SK-N-SH (cell line): ENCODE measurements at regions not wholly inside any gene's neighbourhood (a gene's known extent, or its start where the extent isn't known, plus 50 kb on each side); places are given as distances from the start of the nearest gene placed in this dataset.

Experiments
- CTCF ChIA-PET: fragments of 300-600, 350-600 bp; formaldehyde crosslinking; extraction: SDS; loops from one replicate; lab custom pipeline; 2021; lab: Yijun Ruan, JAX
- POLR2A ChIA-PET: fragments of 350-600 bp; sonication (Branson Sonifier 250); formaldehyde crosslinking; extraction: SDS; loops from one replicate; lab custom pipeline; 2020; ENCODE audit warnings: antibody characterized with exemption, inconsistent platforms; lab: Yijun Ruan, JAX
- DNase-seq: peaks from one replicate; pipeline ENCODE4 v3.0.0; 2012
- H2AFZ ChIP-seq: fragments of 200-600 bp; sonication (generic); 2 replicates; pipeline ENCODE4 v1.8.1; 2016; ENCODE audit warnings: antibody characterized with exemption, mild to moderate bottlenecking, low read depth
- H3F3A ChIP-seq: fragments of 200-600 bp; sonication (generic); replicated peaks from 2 replicates; pipeline ENCODE3; 2016; ENCODE audit warnings: antibody characterized with exemption, mild to moderate bottlenecking; ENCODE audit not compliant: insufficient read depth
- H3K27ac ChIP-seq, 2 experiments: fragments of 200-500 bp in 1 of 2; fragments of 200-600 bp in 1 of 2; sonication (Bioruptor generic) in 1 of 2; sonication (generic), shearing (Covaris generic) in 1 of 2; 2 replicates each; pipeline versions ENCODE4 v1.5.1 to v1.6.1; 2014 to 2016; ENCODE audit warnings: low read depth in 2 of 2, inconsistent platforms in 1 of 2, low read length in 1 of 2, mild to moderate bottlenecking in 1 of 2, mixed read lengths in 1 of 2
- H3K27me3 ChIP-seq: fragments of 200-600 bp; sonication (generic), shearing (Covaris generic); 2 replicates; pipeline ENCODE4 v1.6.1; 2016; ENCODE audit warnings: mixed run types; ENCODE audit not compliant: insufficient read depth
- H3K36me3 ChIP-seq, 2 experiments: fragments of 200-500 bp in 1 of 2; fragments of 200-600 bp in 1 of 2; sonication (Bioruptor generic) in 1 of 2; sonication (generic) in 1 of 2; replicated peaks in 1 of 2; 2 replicates each; pipeline versions ENCODE3 to v1.5.1; 2014 to 2016; ENCODE audit warnings: low read length in 1 of 2, mild to moderate bottlenecking in 1 of 2; ENCODE audit not compliant: insufficient read depth in 2 of 2, control insufficient read depth in 1 of 2
- H3K4me1 ChIP-seq, 2 experiments: fragments of 200-500 bp in 1 of 2; fragments of 200-600 bp in 1 of 2; sonication (Bioruptor generic) in 1 of 2; sonication (generic), shearing (Covaris generic) in 1 of 2; 2 replicates each; pipeline versions ENCODE4 v1.5.1 to v1.6.1; 2014 to 2016; ENCODE audit warnings: low read depth in 1 of 2, low read length in 1 of 2, mixed run types in 1 of 2; ENCODE audit not compliant: insufficient read depth in 2 of 2, control insufficient read depth in 1 of 2
- H3K4me2 ChIP-seq: fragments of 200-600 bp; sonication (generic), shearing (Covaris generic); 2 replicates; pipeline ENCODE4 v1.6.1; 2017; ENCODE audit warnings: mixed run types
- H3K4me3 ChIP-seq, 2 experiments: fragments of 200-500 bp in 1 of 2; fragments of 200-600 bp in 1 of 2; sonication (Bioruptor generic) in 1 of 2; sonication (generic), shearing (Covaris generic) in 1 of 2; 2 replicates each; pipeline versions ENCODE4 v1.5.1 to v1.8.1; 2014 to 2016; ENCODE audit warnings: low read depth in 2 of 2, inconsistent platforms in 1 of 2, low read length in 1 of 2, mild to moderate bottlenecking in 1 of 2, mixed read lengths in 1 of 2, moderate library complexity in 1 of 2
- H3K79me2 ChIP-seq: fragments of 200-600 bp; sonication (generic); 2 replicates; pipeline ENCODE4 v1.8.1; 2017; ENCODE audit warnings: mild to moderate bottlenecking; ENCODE audit not compliant: insufficient read depth
- H3K9ac ChIP-seq: fragments of 200-600 bp; sonication (generic); 2 replicates; pipeline ENCODE4 v1.6.1; 2017; ENCODE audit warnings: mixed run types
- H3K9me2 ChIP-seq: fragments of 200-600 bp; sonication (generic); 2 replicates; pipeline ENCODE4 v1.6.1; 2017; ENCODE audit warnings: mixed run types
- H3K9me3 ChIP-seq: fragments of 200-600 bp; sonication (generic); 2 replicates; pipeline ENCODE4 v1.6.1; 2017; ENCODE audit warnings: mixed run types, mild to moderate bottlenecking, moderate library complexity
- H4K20me1 ChIP-seq: fragments of 200-600 bp; sonication (generic); 2 replicates; pipeline ENCODE4 v1.6.1; 2017; ENCODE audit warnings: mild to moderate bottlenecking, mixed run types; ENCODE audit not compliant: insufficient read depth
- CHD2 ChIP-seq: fragments of 150-350 bp; IDR thresholded peaks from 2 replicates; pipeline ENCODE4 v1.6.1; 2018; ENCODE audit warnings: low read length; ENCODE audit not compliant: partially characterized antibody
- CTCF ChIP-seq: fragments of 200-600 bp; sonication (generic); IDR thresholded peaks from 2 replicates; pipeline ENCODE4 v1.6.1; 2017; ENCODE audit warnings: antibody characterized with exemption, mild to moderate bottlenecking, moderate library complexity
- FOXM1 ChIP-seq: IDR thresholded peaks from 2 replicates; pipeline ENCODE4 v1.4.0; 2012; ENCODE audit warnings: low read depth, mild to moderate bottlenecking
- MEF2A ChIP-seq: IDR thresholded peaks from 2 replicates; pipeline ENCODE4 v1.4.0; 2012; ENCODE audit warnings: low read depth, borderline replicate concordance
- MXI1 ChIP-seq: IDR thresholded peaks from 2 replicates; pipeline ENCODE4 v1.6.1; 2012; ENCODE audit warnings: mild to moderate bottlenecking, low read depth, low read length, improper control_type of control experiment
- NRF1 ChIP-seq: IDR thresholded peaks from 2 replicates; pipeline ENCODE4 v1.6.1; 2012; ENCODE audit warnings: low read depth, mild to moderate bottlenecking, low read length
- PBX3 ChIP-seq: IDR thresholded peaks from 2 replicates; pipeline ENCODE4; 2012
- POLR2AphosphoS5 ChIP-seq: IDR thresholded peaks from 2 replicates; pipeline ENCODE4 v1.6.1; 2012; ENCODE audit warnings: low read depth, low read length
- RAD21 ChIP-seq: IDR thresholded peaks from 2 replicates; pipeline ENCODE4 v1.6.1; 2012; ENCODE audit warnings: mild to moderate bottlenecking, low read length
- RCOR1 ChIP-seq: fragments of 150-350 bp; IDR thresholded peaks from 2 replicates; pipeline ENCODE4 v1.6.1; 2017; ENCODE audit warnings: antibody characterized with exemption, low read length
- REST ChIP-seq: IDR thresholded peaks from 2 replicates; pipeline ENCODE4 v1.6.1; 2012; ENCODE audit warnings: mild to moderate bottlenecking, low read depth, low read length, moderate library complexity
- SIN3A ChIP-seq: IDR thresholded peaks from 2 replicates; pipeline ENCODE4 v1.6.1; 2012; ENCODE audit warnings: low read depth, mild to moderate bottlenecking, low read length, moderate library complexity, borderline replicate concordance
- SMC3 ChIP-seq: IDR thresholded peaks from 2 replicates; pipeline ENCODE4 v1.6.1; 2012; ENCODE audit warnings: low read depth, low read length, improper control_type of control experiment
- TEAD4 ChIP-seq: IDR thresholded peaks from 2 replicates; pipeline ENCODE4 v1.4.0; 2012; ENCODE audit warnings: mild to moderate bottlenecking, borderline replicate concordance; ENCODE audit not compliant: insufficient read depth
- YY1 ChIP-seq: IDR thresholded peaks from 2 replicates; pipeline ENCODE4 v1.4.0; 2012; ENCODE audit warnings: low read depth, mild to moderate bottlenecking
- WGBS: methylation state at CpG from one replicate; pipeline ENCODE4 v1.1.6; 2017; ENCODE audit warnings: low lambda C conversion rate; 5-methylcytosine and 5-hydroxymethylcytosine counted together

- H3K27ac ChIP-seq, result no peak overlapping the region
- 92% methylated on average over 2 of the region's 2 CpGs for WGBS
- no peak for DNase-seq
- no peaks in the 10 kb centered on the region for H3K9me2 ChIP-seq
- no peaks in the 10 kb centered on the region for H3K36me3 ChIP-seq
- no peaks in the 10 kb centered on the region for H3K4me1 ChIP-seq
- no peaks in the 10 kb centered on the region for H3K9me3 ChIP-seq
- H2AFZ ChIP-seq, result no peak overlapping the region
- ChIA-PET CTCF (interaction anchor here (1.0 kb wide), 1 partner anchor 12 kb away, joined by 3 read pairs; no protein-coding TSS in a partner anchor), POLR2A (no interaction called here)
- H3F3A ChIP-seq, result no peaks in the 10 kb centered on the region
- TF ChIP-seq MXI1, result no peak
- TF ChIP-seq YY1, result no peak
- TF ChIP-seq PBX3, result no peak
- TF ChIP-seq SIN3A, result no peak
- no peak for TF ChIP-seq TEAD4
- TF ChIP-seq SMC3, result no peak
- TF ChIP-seq RAD21, result no peak
- TF ChIP-seq REST, result no peak
- no peak for TF ChIP-seq POLR2AphosphoS5
- TF ChIP-seq FOXM1, result no peak
- no peak for TF ChIP-seq CTCF
- no peak for TF ChIP-seq NRF1
- no peak for TF ChIP-seq RCOR1
- TF ChIP-seq MEF2A, result no peak
- TF ChIP-seq CHD2, result no peak
- H3K9ac ChIP-seq, result no peak overlapping the region
- no peak overlapping the region for H3K4me3 ChIP-seq
- H3K79me2 ChIP-seq, result no peaks in the 10 kb centered on the region
- H3K27me3 ChIP-seq, result no peaks in the 10 kb centered on the region
- H3K4me2 ChIP-seq, result no peak overlapping the region
- no peaks in the 10 kb centered on the region for H4K20me1 ChIP-seq
Observed at GRCh38 chr5:74375271-74375670, 265.3 kb downstream of the ENC1 start.
